ENCODE measurements at regions not wholly inside any gene's neighbourhood (a gene's known extent, or its start where the extent isn't known, plus 50 kb on each side); places are given as distances from the start of the nearest gene placed in this dataset.

DNA sequence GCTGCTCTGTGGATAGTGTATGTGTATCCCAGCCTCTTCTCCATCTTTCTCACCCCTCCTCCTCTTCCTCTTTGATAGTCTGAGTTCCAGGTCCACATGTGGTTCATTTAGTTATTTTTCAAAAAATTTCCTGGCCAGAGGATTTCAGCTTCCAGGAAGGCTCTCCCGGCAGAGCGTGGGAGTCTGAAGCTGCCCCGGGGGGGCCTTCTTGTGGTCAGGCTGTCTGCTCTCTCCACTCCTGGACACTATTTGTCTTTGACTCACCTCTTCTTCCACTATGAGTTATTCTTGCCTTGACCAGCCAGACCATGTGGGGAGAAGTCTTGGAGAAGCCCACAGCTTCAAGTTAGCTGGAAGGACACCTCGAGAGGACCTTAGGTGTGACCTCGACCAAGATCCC, 258.8 kb downstream of the CDC5L start:
- CTCF ChIA-PET = interaction anchor here (0.6 to 1.2 kb wide), 6 partner anchors 16 to 1069 kb away, joined by 3 to 7 read pairs (median 4); no protein-coding TSS in a partner anchor
- POLR2A ChIA-PET = no interaction called here
- Histone ChIP-seq H3K9me3 (ENCODE audit: control insufficient read depth, insufficient read depth, low read depth, low read length) (no peaks in the 10 kb centered on the region), H3K27ac (ENCODE audit: extremely low read depth, low read depth, low read length) (no peak overlapping the region), H3K36me3 (ENCODE audit: control insufficient read depth in 2 of 2, insufficient read depth in 1 of 2, low read length in 2 of 2) (no peaks in the 10 kb centered on the region), H3K4me3 (ENCODE audit: low read depth, low read length) (no peak overlapping the region), H3K4me1 (ENCODE audit: control insufficient read depth, insufficient read depth, low read length) (no peaks in the 10 kb centered on the region)
- TF ChIP-seq MEIS1 (CRISPR knock-in tag; IDR thresholded peaks at IDR 0.05; ENCODE audit: borderline replicate concordance) = no peak
- no peak for TF ChIP-seq KLF8 (tag by site-specific recombination; IDR thresholded peaks at IDR 0.05)
- TF ChIP-seq ZNF248 (tag by site-specific recombination; IDR thresholded peaks at IDR 0.05) = no peak
- TF ChIP-seq BCL11A (tag by site-specific recombination; IDR thresholded peaks at IDR 0.05; ENCODE audit: low read depth) = no peak

GRCh38 chr6:44649365-44650025, 262.0 kb downstream of the CDC5L start:
- CTCF ChIA-PET = interaction anchor here (0.6 to 1.4 kb wide), 3 partner anchors 14 to 174 kb away, joined by 3 to 6 read pairs (median 5); no protein-coding TSS in a partner anchor
- TF ChIP-seq ZNF302 (tag by site-specific recombination; IDR thresholded peaks at IDR 0.05; ENCODE audit: low read depth) (no peak), ZNF707 (tag by site-specific recombination; IDR thresholded peaks at IDR 0.05) (peak; percentile 59; the same call in 1 of the 2 replicates)
- peaks cover 9% of the 10 kb centered on the region for H3K4me1 ChIP-seq (ENCODE audit: control insufficient read depth, insufficient read depth, low read length)
- no peak overlapping the region for H3K4me3 ChIP-seq (ENCODE audit: low read depth, low read length)
- no peaks in the 10 kb centered on the region for H3K9me3 ChIP-seq (ENCODE audit: control insufficient read depth, insufficient read depth, low read depth, low read length)
- no peaks in the 10 kb centered on the region for H3K36me3 ChIP-seq (ENCODE audit: control insufficient read depth in 2 of 2, insufficient read depth in 1 of 2, low read length in 2 of 2)
- POLR2A ChIA-PET = no interaction called here
- no peak overlapping the region for H3K27ac ChIP-seq (ENCODE audit: extremely low read depth, low read depth, low read length)

GRCh38 chr6:44650495-44650894, 263.0 kb downstream of the CDC5L start:
- H3K4me1 ChIP-seq (ENCODE audit: control insufficient read depth, insufficient read depth, low read length) = peaks cover 12% of the 10 kb centered on the region
- CTCF ChIA-PET = interaction anchor here (1.0 to 1.4 kb wide), 2 partner anchors 20 to 219 kb away, joined by 4 to 5 read pairs; no protein-coding TSS in a partner anchor
- H3K27ac ChIP-seq (ENCODE audit: extremely low read depth, low read depth, low read length) = no peak overlapping the region
- POLR2A ChIA-PET = no interaction called here
- H3K9me3 ChIP-seq (ENCODE audit: control insufficient read depth, insufficient read depth, low read depth, low read length) = no peaks in the 10 kb centered on the region
- H3K36me3 ChIP-seq (ENCODE audit: control insufficient read depth in 2 of 2, insufficient read depth in 1 of 2, low read length in 2 of 2) = no peaks in the 10 kb centered on the region
- H3K4me3 ChIP-seq (ENCODE audit: low read depth, low read length) = no peak overlapping the region
- TF ChIP-seq PRDM10 (tag by site-specific recombination; IDR thresholded peaks at IDR 0.05) (no peak), ZNF785 (tag by site-specific recombination; IDR thresholded peaks at IDR 0.05) (no peak), ZNF2 (tag by site-specific recombination; IDR thresholded peaks at IDR 0.05) (no peak), EGR2 (tag by site-specific recombination; IDR thresholded peaks at IDR 0.05; ENCODE audit: low read depth) (no peak), ZFP69B (tag by site-specific recombination; IDR thresholded peaks at IDR 0.05) (no peak), MYNN (tag by site-specific recombination; IDR thresholded peaks at IDR 0.05; ENCODE audit: borderline replicate concordance) (no peak), MEIS1 (CRISPR knock-in tag; IDR thresholded peaks at IDR 0.05; ENCODE audit: borderline replicate concordance) (no peak), PRDM2 (tag by site-specific recombination; IDR thresholded peaks at IDR 0.05; ENCODE audit: borderline replicate concordance) (no peak), ZNF311 (tag by site-specific recombination; IDR thresholded peaks at IDR 0.05; ENCODE audit: borderline replicate concordance) (no peak), OVOL3 (tag by site-specific recombination; IDR thresholded peaks at IDR 0.05) (no peak), ZNF544 (tag by site-specific recombination; IDR thresholded peaks at IDR 0.05) (no peak)
- TF ChIP-seq, protein P1, sequence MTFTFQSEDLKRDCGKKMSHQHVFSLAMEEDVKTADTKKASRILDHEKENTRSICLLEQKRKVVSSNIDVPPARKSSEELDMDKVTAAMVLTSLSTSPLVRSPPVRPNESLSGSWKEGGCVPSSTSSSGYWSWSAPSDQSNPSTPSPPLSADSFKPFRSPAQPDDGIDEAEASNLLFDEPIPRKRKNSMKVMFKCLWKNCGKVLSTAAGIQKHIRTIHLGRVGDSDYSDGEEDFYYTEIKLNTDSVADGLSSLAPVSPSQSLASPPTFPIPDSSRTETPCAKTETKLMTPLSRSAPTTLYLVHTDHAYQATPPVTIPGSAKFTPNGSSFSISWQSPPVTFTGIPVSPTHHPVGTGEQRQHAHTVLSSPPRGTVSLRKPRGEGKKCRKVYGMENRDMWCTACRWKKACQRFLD (tag by site-specific recombination; IDR thresholded peaks at IDR 0.05) = no peak
- TF ChIP-seq, protein P2, sequence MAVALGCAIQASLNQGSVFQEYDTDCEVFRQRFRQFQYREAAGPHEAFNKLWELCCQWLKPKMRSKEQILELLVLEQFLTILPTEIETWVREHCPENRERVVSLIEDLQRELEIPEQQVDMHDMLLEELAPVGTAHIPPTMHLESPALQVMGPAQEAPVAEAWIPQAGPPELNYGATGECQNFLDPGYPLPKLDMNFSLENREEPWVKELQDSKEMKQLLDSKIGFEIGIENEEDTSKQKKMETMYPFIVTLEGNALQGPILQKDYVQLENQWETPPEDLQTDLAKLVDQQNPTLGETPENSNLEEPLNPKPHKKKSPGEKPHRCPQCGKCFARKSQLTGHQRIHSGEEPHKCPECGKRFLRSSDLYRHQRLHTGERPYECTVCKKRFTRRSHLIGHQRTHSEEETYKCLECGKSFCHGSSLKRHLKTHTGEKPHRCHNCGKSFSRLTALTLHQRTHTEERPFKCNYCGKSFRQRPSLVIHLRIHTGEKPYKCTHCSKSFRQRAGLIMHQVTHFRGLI (tag by site-specific recombination; IDR thresholded peaks at IDR 0.05) = no peak
